Epidermal melanocyte (primary cell): ENCODE measurements at regions not wholly inside any gene's neighbourhood (a gene's known extent, or its start where the extent isn't known, plus 50 kb on each side); places are given as distances from the start of the nearest gene placed in this dataset.
"Not testable (repeated sequence)": the region's sequence is repeated elsewhere in the genome, so short reads cannot be mapped to it uniquely, and the experiment has no call there.

Source experiments
- DNase-seq: peaks from one replicate; pipeline ENCODE4 v3.0.0; 2011; ENCODE audit warnings: low spot score; ENCODE audit not compliant: insufficient read length

DNA sequence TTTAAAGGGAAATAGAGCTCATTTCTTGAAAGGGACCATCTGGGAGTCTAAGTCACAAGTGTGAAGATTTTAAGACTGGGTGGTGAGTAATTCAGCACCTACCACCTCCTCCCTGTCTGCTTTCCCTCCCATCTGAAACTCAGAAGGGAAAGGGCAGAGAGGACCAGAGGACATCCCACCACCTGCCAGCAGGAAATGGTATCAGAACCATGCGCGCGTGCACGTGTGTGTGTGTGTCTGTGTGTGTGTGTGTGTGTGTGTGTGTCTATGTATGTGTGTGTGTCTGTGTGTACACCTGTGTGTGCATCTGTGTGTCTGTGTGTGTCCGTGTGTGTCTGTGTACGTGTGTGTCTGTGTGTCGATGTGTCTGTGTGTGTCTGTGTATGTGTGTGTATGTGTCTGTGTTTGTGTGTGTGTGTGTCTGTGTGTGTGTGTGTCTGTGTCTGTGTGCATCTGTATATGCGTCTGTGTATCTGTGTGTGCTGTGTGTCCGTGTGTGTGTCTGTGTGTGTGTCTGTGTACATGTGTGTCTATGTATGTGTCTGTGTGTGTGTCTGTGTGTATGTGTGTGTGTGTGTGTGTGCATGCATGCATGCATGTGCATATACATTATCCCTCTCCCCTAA, 76.8 kb downstream of the ZFP36L2 start:
- DNase-seq = no peak

DNA sequence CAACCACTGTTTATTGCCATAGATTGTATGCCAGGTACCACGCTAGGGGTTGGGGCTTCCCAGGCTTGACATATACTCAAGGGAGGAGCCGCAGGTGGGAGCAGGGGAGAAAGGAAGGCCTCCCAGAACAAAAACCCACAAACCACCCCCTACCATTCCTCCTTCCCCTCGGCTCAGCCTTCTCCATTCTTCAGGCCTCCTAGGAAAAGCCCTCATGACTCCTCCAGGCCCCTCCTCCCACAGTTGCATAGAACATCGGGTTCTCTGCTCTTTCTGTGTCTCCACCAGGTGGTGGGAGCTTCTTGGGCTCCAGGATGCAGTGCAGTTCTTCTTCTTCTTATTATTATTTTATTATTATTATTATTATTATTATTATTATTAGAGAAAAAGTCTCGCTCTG, 80.3 kb downstream of the ZFP36L2 start:
- DNase-seq = no peak

DNA sequence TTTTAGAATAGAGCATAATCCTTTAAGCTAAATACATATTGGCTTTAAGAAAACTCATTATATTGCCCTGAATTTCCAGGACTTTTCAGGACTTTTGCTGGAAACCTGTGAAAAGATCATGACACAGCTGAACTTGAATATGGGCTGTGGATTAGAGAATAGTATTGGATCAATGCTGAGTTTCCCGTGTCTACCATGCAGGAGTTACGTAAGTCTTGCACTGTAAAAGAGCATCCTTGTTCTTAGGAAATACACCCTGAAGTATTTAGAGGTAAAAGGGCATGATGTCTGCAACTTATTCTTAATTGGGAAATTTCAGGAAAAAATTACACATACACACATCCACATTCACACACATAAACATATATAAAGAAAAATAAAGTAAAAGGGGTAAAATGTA, 82.1 kb downstream of the ZFP36L2 start:
- DNase-seq = no peak

DNA sequence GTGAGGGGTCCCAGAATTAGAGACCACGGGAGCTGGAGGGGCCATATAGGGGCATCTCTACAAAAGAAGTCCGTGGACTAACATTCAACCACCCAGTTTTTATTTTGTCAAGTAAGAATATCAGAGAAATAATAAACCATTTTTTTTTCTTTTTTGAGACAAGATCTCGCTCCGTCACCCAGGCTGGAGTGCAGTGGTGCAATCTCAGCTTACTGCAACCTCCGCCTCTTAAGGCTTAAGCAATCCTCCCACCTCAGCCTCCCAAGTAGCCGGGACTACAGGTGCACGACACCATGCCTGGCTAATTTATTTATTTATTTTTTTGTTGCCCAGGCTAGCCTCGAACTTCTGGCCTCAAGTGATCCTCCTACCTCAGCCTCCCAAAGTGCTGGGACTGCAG, 82.7 kb downstream of the ZFP36L2 start:
- no peak for DNase-seq

DNA sequence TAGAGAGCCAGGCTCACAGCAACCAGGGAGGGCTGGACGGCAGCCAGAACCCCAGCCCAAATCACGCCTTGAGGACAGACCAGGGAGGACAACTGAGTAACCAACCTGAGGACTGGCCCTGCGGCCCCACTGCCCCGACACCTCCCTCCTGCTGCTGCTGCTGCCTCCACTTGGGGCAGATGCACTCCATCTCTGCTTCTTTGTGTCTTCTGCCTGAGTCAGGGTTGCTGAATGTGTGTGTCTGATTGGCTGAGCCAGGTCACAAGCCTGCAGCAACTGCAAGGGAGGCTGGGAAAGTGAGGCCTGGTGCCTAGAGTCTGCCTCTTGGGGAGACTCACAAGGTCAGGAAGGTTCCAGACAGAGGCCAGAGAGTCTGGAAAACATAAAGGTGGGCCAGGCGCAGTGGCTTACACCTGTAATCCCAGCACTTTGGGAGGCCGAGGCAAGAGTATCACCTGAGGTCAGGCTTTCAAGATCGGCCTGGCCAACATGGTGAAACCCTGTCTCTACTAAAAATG, 83.4 kb downstream of the ZFP36L2 start:
- DNase-seq = no peak

- not testable (repeated sequence) for DNase-seq
Observed at GRCh38 chr2:43141636-43142151, 84.7 kb downstream of the ZFP36L2 start.

DNA sequence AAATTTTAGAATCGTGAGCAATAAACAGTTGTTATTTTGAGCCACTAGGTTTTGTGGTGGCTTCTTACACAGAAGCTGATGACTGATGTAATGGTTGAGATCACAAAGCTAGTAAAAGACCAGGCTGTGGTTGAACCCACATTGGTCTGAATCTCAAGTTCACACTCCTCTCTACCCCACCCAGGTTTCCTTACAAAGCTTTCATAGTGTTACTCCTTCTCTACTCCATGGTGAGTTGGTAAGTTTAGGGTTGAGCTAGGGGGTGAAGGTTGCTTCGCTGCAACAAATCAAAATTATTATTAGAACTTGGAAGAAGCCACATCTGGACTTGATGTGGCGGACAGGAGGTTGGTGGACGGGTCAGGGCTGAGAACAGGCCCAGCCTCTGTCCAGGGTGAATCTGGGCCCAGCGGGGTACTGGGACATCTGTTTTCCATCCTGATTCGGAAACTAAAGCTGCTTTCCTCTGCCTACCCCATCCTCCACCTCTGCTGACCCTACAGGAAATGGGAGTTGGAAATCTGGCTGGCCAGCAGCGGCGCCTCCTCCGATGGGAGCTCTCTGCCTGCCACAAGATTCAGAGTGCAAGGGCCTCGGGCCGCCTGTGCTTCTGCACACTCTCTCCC, 86.3 kb downstream of the ZFP36L2 start:
- no peak for DNase-seq

DNA sequence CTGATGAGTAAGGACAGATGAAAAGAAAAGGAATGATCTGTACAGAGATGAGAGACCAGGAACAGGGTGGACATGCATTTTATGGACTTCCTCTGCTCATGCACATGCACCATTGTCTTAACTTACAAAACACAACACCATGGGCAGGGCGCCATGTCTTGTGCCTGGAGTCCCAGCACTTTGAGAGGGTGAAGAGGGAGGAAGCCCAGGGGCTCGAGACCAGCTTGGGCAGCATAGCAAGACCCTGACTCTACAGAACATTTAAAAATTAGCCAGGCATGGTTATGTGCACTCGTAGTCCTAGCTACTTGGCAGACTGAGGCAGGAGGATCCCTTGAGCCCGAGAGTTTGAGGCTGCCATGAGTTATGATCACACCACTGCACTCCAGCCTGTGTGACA, 86.9 kb downstream of the ZFP36L2 start:
- DNase-seq = no peak

GRCh38 chr2:43138441-43138840, 88.0 kb downstream of the ZFP36L2 start:
- no peak for DNase-seq

DNA sequence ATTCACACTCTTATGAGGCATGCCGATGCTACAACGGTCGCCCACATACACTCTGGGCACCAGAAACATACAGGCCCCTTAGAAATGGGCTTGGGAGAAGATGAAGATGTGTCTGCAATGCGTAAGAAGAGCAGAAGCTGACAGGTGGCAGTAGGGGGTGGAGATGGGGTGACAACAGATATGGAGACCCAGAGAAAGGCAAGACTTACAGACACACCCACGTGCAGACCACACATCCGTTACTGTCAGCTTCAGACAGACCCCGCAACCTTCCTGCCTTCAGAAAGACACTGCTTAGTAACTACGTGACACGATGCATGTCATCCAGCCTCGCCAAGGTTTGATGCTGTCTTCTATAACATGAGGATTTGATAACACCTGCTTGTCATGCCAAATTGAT, 89.5 kb downstream of the ZFP36L2 start:
- DNase-seq = no peak

- DNase-seq = no peak
Observed at GRCh38 chr2:43136011-43136799, 90.2 kb downstream of the ZFP36L2 start.

- no peak for DNase-seq
Observed at GRCh38 chr2:43135583-43135982, 90.8 kb downstream of the ZFP36L2 start.

- no peak for DNase-seq
Observed at GRCh38 chr2:43134571-43134889, 91.9 kb downstream of the ZFP36L2 start.

DNA sequence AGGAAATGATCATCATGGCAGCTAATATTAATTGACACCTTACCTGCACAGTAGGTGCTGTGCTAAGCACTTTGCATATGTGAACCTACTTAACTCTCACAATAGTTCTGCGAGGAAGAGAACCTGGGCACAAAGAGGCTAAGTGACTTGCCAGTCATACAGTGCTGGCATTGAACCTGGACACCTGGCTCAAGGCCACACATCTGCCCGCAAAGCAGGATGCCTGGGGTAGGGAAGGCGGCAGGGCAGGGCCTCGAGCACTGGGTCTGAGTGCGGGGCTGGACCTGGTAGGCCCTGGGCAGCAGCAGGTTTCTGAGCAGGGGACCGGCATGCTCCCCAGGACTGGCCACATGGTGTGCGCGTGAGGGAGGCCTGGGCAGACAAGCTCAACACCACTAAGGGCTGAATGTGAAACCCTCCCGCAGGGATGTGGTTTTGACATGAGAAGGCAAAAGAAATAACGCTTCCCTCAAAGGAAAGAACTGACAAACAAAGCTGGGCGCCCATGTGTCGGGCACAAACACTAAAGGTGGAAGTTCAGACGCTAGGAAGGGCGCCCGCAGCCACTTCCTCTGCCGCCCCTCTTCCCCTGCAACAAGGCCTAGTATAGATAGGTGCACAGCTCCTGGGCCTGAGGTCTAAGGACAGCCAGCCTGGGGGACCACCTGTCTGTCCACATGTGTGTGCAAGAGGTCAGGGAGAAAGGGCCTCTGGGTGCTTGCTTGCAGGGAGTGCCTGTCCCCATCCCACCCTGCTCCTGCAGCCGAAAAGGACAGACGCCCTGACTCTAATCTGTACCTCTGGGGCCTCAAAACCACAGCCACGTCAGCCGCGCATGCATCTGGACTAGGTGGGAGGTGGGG, 92.5 kb downstream of the ZFP36L2 start:
- DNase-seq = no peak

- no peak for DNase-seq
Observed at GRCh38 chr2:43133336-43133707, 93.1 kb downstream of the ZFP36L2 start.

DNA sequence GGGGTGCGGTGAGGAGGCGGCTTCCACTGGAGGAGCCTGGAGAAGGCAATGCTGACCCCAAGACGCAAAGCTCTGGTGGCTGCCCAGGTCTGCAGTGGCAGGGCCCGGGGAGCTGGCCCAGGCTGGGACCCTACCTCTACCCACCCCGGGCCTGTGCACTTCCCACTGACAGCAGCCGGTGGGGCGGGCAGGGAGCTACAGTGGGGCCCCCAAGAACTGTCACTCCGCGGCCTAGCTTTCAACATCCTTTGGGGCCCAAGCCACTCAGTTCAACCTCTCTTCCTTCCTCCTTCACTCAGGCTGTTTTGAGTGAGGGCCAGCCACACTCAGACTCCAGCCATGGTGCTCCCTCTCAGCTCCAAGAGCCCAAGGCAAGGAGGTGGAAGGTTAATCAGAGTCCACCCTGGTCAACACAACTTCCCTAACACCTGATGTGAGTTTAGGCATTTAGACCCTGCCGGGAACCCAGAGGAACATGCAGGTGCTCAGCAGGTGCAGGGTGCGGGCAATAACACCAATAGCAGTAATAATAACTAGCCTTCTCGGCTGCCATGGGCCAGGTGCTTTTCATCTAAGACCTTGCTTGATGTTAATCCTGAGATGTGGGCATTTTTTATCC, 93.6 kb downstream of the ZFP36L2 start:
- DNase-seq = no peak

DNA sequence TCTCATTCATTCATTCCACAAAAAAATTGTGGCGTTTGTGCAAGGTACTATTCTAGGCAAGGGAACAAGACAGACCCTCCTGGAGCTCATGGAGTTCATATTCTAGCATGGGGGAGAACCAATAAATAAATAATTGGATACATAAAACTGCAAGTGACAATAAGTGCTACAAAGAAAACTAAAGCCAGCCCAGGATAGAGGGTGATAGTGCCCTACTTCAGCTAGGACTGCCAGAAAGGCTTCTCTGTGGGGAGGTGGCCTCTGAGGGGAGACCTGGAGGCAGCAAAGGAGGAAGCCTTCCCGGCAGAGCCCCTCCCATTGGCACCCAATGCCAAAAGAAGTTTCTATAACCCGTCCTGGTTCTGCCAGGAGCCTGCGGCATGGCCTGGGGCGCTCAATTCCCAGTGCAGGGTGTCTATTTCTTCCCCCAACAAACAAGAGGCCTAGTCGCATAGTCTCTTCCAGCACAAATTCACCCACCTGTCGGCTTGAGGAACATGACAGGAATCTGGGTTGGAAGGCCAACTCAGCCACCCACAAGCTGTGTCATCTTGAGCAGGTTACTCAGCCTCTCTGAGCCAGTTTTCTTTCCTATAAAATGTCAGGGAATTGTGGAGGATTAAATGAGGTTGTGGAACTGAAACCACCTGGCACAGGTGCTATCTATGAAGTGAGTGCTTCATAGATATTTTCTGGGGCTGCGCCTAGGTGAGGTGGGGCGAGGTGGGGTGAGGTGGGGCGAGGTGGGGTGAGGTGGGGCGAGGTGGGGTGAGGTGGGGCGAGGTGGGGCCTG, 94.3 kb downstream of the ZFP36L2 start:
- DNase-seq = no peak

DNA sequence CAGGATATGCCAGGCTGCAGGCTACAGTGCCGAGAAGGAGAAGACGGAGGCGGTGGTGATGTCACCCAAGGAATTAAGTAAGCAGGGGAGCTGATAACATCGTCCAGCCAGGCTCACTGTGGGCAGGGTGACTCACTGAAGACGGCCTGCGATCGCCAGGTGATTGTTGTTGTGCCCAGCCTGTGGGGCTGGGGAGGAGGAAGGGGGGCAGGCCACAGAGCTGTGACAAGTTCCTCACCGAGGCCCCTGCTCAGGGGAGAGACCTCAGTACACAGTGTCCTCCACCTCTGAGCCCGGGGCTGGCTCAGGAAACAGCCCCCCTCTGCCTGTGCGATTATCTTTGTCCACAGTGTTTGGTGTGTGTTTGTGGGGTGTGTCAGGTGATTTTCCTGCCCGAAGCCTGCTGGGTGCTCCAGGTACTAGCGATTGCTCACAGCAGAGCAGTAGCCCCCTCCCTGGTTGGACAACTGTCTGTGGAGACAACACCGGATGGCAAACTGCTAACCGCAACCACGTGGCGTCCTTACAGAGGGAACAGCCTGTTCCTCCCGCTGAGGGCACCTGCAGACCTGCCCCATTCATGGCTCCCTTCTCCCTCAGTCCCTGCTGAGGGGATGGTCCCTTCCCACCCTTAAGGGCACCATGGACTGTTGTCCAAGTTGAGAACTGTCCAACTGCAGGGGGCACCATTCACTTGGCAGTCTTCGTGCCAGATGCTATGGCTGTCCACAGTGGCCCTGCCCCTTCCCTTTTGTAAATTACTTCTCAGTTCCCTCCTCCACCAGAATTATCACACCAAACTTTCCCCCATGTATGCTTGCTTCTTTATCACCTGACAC, 95.1 kb downstream of the ZFP36L2 start:
- no peak for DNase-seq

- DNase-seq = no peak
Observed at GRCh38 chr2:43130548-43130875, 95.9 kb downstream of the ZFP36L2 start.
